GM21367 (cell line): ENCODE measurements at regions not wholly inside any gene's neighbourhood (a gene's known extent, or its start where the extent isn't known, plus 50 kb on each side); places are given as distances from the start of the nearest gene placed in this dataset.

Source experiments
- ATAC-seq: cut with Tn5 transposase; IDR thresholded peaks from one replicate; pipeline ENCODE4 v1.9.1; 2021; ENCODE audit not compliant: unreplicated experiment

DNA sequence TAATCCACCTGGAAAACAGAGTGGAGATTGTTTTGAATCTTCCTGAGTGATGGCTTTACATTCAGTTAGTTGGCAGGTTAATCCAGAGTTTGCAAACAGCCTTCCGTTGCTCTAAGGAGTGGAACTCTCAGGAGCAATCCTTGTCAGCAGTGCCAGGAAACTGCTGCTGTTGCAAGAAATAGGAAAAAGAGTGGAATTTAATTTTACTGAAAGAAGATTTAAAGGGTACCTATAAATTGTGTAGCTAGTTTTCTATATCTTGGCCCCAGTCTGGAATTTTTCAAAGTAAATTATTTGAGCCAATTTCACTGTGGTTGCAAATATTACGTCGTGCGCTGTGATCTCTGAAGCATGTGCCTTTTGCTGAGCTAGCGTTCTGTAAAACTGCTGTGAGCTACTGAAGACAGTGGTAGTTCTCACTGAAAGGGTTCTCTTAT, 55.5 kb upstream of the SLC5A12 start:
- ATAC-seq, result no peak

DNA sequence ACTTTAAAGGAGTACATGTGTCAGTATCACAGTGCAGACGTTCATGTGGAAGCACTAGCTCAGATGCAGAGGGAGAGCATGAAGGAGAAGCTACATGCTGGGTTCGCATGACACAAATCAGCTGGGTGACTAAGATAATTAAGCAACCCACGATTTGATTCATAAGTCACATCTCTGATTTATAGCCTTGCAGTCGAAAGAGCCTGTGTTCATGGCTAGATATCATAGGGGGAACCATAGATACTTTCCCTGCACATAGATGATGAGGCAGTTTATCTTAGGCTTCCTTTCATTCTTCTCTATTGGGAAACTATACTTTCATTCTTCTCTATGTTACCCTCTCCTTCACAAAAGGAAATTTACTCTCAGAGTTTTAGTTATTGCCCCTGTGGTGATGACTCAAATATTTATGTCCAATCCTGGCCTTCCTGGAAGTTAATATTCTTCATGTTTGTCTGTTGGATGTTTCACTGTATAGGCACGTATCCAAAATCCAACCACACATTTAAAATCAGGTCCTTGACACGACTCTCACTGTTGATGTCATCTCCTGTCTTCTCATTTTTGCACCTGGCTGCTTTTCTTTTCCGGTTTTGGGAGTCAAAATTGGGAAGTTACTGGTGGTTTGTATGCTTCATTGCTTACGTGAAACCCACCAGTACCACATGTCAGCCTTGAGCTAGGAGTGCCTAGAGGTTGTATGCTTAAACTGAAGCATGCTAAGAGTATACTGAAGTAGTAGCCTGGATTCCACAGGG, 56.3 kb upstream of the SLC5A12 start:
- no peak for ATAC-seq

DNA sequence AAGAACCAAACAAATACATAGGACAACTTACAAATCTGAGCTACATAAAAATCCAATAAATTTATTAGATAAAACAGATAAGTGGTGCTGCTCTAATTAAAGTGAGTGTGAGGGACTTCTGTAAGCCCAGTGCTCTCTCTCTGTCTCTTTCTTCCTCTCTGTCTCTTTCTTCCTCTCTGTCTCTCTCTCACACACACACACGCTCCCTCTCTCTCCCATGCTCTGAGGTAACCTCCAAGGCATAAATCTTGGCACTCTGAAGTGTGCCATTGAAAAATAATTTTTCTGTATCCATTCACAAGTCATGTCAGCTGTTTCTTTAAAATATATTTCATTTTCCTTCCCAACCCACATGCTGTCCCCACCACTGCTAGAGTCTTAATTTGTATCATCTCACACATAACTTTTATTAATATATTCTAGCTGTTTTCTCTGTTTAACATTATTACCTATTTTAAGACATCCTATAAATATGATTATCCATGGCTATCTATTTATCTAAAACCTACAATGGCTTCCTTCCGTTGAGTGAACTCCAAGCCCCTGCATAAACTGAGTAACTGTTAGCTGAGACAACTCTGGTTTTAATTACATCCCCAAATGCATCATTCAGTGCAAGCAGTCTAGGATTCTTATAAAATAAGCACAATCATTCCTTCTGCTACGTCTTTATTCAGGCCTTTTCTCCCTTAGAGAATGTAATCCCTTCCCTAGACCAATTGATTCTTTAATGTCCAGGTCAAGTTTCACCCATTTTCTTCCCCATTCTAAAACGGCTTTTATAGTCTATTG, 57.4 kb upstream of the SLC5A12 start:
- ATAC-seq, result no peak

DNA sequence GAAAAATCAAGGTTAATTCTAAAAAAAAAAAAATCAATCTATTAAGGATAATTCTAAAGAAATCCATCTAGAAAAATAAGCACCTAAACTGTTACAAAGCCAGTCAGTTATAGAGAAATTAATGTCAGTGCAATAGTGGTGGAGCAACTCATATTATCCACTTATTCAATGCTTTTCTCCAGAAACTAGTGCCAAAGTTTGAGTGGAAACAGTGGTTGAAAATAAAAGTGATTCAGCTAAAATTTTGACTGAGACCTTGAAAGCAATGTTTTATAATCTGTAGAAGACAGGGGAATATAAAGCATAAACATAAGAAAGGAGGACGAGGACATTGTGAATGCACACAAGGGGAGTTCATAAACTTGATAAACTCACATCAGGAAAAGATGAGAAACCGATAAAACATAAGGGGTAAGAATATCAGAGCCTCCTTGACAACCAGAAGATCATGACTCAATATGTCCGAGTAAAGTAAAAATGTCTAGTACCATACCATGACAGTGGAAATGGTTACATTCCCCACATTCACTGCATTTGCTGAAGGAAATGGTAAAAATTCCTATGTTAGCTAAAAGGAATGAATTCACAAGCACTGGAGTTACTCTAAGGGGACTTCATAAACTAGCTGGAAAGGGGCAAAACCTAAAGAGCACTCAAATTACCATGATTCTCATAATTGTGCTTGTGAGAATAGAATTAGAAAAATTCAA, 58.7 kb upstream of the SLC5A12 start:
- no peak for ATAC-seq

DNA sequence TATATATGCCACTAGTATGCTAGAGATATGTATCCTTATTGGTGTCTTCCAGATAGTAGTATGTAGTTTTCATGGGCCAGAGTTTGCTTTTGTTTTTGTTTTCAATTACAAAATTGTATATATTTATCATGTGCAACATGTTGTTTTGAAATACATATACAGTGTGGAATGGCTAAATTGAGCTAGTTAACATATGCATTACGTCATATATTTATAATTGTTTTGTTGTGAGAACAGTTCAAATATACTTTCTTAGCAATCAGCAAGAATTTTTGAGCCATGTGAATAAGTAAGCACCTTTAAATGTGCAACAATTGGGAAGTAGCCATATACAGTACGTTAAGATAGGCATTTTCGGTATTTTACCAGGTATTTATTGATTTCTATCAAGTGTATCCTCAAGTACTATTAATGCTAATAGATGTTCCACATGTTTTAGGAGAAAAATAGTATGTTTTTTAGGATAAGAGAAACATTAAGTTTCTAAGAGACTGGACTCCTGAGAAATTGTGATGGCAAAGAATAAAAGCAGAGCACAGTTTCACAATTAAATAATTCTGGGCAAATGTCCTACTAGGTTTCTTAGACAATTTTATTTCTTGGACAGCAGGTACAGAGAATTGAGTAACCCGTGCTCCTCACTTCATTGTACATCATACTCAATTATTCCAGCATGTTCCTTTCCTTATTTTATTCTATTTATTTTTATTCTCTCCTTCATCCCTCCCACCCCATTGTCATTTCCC, 60.5 kb upstream of the SLC5A12 start:
- ATAC-seq, result no peak

DNA sequence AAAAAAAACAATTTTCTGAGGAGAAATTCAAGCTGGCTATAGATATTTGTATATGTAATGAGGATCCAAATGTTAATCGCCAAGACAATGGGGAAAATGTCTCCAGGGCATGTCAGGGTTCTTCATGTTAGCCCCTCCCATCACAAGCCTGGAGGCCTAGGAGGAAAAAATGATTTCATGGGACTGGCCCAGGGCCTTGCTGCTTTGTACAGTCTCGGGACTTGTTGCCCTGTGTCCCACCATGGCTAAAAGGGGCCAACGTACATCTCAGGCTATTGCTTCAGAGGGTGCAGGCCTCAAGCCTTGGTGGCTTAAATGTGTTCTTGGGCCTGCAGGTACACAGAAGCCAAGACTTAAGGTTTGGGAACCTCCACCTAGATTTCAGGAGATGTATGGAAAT, 62.1 kb upstream of the SLC5A12 start:
- ATAC-seq, result no peak

DNA sequence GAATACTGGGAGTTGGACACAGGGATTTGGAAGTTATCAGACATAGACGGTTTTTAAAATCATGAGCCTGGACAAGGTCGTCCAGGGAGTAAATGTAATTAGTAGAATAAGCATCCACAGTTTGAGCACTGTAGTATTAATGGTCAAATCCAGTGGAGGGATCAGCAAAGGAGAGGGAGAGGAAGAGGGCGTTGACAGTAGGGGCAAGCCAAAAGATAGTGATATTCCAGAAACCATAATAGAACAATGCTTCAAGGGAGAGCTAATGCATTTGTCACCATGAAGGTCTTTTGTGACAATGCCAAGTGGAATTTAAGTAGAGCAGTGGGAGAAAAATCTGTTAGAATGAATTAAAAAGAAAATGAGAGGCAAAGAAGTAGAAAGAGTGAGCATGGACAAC, 68.9 kb upstream of the SLC5A12 start:
- no peak for ATAC-seq

DNA sequence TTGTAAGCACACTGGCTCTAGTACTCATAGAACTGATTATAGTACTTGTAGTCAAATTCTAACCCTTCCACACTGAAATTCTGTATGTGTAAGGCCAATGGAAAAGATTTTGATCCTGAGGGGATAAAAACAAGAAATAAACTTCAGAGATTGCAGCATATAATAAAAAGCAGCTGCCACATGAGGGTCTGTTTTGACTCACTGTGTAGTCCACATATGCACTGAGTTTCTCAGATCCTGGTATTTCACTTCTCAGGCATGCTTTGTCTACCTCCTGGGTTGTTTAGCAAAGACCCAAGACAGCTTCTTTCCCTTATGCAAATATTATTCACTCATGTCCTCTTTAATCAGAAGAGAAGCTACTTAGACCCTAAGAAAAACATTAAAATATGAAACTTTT, 71.1 kb upstream of the SLC5A12 start:
- ATAC-seq, result no peak

DNA sequence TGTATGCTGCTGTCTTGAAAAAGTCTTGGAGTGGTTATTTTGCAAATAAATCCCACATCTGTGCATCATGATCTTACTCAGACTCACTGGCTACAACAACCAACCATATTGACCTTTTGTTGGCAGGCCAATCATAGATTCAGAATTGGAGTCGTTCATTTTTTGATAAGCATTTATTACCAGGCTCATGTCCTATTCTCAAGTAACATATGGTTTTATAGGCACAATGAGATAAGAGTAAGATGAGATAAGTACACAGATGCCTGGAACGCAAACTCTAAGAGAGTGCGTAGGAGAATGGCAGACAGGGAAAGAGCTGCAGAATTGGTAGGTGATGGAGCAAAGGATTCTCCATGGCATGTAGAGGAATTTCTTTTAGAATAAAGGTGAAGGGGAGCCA, 71.6 kb upstream of the SLC5A12 start:
- ATAC-seq, result no peak

DNA sequence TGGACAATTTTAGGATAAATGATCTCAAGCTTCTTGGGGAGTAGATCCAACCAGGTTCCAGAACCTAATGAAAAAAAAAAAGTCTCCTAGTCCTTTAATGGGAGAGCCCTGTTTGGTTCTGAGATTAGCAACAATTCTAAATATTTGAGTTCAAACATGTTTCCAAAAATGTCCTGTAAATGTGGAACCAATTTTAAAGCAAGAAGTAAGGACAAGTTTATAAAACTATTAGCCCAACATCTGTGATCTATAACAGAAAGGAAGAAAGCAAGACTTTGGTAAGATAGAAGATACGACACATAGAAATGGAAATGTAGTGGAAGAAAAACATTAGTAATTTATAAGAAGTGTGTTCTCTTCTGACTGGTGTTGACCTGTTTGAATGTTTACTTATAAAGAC, 79.7 kb upstream of the SLC5A12 start:
- no peak for ATAC-seq

DNA sequence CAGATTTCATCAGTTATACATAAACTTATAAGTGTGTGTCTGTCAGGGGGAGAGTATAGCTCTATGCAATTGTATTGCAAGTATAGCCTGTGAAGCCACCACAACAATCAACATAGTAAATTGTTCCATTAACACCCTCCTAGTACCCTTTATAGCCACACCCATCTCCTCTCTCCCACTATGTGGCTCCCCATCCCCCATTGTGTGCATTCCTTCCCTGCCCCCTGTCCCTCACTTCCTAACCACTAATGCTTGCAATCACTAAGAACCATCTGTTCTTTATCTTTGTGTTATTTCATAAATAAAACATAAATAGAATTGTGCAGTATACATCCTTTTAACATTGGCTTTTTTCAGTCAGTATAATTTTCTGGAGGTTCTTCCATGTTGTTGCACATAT, 83.1 kb upstream of the SLC5A12 start:
- no peak for ATAC-seq

DNA sequence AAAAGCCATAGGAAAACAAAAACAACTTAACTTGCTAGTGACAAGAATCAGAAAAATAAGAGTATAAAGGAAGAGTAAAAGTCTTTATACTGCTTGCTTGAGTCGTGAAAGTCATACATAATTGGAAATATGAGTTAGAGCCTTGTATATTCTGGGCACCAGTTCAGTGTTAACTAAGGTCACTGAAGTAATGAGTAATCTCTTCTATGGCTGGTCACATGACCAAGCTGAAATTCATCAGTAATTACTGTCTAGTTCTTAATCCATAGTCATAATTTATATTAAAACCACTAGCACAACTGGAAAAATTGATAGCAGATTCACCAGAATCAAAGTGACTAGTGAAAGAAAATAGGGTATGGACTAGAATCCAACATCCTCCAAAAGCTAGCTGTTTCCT, 84.4 kb upstream of the SLC5A12 start:
- ATAC-seq, result no peak

DNA sequence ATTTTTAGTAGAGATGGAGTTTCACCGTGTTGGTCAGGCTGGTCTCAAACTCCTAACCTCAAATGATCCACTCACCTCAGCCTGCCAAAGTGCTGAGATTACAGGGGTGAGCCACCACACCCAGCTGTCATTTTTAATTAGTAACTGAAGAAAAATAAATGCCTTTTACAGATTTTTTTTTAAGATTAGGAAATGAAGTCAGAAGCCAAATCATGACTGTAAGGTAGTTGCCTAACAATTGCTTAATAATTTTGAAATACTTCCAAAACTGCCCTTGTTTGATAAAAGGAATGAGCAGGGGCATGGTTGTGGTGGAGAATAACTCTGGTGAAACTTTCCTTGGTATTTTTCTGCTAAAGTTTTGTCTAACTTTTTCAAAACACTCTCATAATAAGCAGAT, 98.9 kb upstream of the SLC5A12 start:
- ATAC-seq, result no peak

DNA sequence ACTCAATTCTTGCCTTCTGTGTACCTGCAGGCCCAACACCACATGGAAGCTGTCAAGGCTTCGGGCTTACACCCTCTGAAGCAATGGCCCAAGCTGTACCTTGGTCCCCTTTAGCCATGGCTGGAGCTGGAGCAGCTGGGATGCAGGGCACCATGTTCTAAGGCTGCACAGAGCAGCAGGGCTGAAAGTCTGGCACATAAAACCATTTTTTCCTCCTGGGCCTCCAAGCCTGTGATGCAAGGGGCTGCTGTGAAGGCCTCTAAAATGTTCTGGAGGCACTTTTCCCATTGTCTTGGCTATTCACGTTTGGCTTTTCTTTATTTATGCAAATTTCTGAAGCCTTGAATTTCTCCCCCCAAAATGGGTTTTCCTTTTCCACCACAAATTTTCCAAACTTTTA, 102.1 kb upstream of the SLC5A12 start:
- ATAC-seq, result no peak

DNA sequence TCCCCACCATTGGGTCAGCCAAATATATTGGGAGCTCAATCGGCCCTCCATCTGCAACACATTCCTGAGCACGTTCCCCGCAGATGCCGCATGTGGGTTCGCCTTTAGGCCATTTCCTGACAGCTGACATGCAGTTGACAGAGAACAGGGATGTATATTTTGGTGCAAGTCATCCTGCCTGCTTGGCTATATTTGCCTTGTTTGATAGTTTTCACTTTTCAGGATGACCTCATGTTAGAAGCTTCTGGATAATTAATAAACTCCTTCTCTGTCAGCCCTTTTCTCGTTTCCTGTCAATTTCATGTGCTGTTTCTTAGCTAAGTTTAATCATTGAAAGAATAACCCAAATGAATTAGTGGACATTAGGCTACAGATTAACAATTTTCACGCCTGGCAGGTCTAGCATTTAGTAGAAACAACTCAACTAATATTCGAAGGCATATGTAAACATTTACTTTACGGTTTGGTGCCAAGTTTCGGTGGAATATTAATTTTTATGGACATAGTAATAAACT, 105.8 kb upstream of the SLC5A12 start:
- ATAC-seq, result no peak

DNA sequence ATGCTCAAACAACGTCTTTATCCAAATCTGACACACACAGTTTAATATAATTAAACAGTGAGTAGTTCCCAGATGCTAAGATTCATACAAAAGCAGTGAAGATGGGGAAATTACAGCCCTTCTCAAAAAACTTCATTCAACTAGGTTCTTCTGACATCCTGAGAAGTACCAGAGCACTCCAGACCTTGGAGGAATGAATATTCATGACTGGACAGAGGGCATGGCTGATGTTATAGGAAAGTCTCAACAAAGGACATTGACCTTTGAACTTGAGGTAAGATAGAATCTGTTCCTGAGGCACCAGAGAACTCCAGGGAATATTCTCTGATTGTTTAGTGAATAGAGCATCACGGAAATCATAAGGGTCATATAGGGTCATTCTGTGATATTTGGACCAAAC, 106.4 kb upstream of the SLC5A12 start:
- no peak for ATAC-seq

DNA sequence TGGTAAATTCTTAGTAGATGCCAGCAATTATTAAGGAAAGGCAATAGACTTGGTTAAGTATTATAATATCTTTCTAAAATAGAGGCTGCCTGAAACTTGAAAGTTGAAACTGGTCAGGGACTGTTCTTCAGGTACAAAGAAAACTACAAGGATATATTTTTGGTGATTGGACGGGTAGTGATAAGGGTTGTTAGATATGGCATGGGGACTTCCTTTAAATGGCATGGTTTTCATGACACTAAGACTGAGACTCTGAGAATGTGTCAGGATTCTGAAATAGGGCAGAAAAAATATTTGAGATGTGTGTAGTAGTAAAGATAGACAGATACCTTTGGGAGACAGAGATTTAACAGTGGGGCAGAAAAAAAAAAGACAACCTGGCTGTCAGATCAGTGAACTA, 108.4 kb upstream of the SLC5A12 start:
- no peak for ATAC-seq

DNA sequence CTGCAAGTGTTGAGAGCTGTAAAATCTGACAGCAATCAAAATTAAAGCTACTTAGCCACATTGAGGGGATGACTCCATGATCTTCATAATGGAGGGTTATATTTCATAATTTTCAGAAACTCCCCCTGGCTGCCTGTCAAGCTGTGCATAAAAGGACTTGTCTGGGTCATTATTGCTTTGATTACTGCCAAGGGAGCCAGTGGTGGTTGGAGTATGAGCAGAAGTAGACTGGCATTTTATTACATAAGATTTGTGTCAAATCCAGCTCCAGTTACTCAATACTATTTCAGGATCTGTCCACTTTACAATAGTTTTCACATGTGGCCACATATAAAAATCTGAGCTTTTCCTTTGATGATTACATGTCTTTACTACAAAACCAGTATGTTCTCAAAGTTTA, 108.9 kb upstream of the SLC5A12 start:
- no peak for ATAC-seq

DNA sequence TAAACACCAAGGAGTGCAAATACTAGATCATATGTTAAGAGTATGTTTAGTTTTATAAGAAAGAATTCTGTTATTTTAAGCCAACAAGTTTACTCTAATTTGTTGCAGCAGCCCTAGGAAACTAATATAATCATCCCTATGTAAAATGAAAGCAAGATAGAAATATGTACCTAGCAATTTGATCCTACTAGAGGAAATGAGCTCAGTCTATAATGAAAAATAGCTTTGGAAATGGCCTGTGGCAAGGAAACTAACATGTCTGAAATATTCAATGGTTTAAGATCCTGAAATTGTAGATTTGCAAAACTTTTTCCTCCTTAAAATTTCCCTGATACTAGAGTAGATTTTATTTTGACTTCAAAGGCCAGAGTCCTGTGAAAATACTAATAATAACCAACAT, 112.7 kb upstream of the SLC5A12 start:
- ATAC-seq, result no peak

DNA sequence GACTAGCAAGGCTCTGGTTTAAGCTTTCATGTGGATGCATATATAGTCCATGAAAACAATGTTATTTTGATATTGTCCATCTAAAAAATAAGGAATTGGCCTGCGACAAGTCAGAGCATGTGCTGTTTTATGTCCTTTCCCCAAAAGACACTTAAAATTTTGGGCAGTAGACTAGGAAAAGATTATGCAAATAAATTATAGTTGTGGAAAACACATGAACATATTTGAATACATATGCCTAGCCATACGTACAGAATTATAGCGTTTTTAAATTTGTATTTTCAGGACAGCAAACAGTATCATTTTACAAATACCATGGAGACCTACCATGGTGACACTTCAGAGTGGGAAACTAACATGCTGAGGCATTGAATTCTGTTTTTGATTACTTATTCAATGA, 113.8 kb upstream of the SLC5A12 start:
- no peak for ATAC-seq

DNA sequence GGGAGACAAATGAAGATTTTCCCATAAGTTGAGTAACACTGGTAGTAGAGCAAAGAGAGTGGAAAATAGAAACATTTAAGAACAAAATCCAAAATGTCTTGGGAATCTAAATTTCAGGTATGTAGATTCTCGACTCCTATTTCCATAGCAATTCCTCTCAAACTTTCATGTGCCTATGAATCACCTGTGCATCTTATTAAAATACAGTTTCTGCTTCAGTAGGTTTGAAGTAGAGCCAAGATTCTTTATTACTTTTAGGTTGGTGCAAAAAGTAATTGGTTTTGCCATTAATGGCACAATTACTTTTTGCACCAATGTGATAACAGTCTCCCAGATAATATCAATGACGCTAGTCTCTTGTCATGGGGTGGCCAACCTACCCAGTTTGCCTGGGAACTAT, 115.3 kb upstream of the SLC5A12 start:
- ATAC-seq, result no peak
